ENCODE measurements at regions not wholly inside any gene's neighbourhood (a gene's known extent, or its start where the extent isn't known, plus 50 kb on each side); places are given as distances from the start of the nearest gene placed in this dataset.
"Not testable (repeated sequence)": the region's sequence is repeated elsewhere in the genome, so short reads cannot be mapped to it uniquely, and the experiment has no call there.

GRCh38 chr14:40983604-40984003 lies 623.1 kb upstream of the LRFN5 start:
- Histone ChIP-seq H3K9me3 (no peaks in the 10 kb centered on the region), H3K36me3 (no peaks in the 10 kb centered on the region), H3K27me3 (no peaks in the 10 kb centered on the region), H3K4me3 (no peak overlapping the region), H3K4me1 (peaks cover 0 to 11% (median 0%) of the 10 kb centered on the region in 4 donors), H3K27ac (no peak overlapping the region)
- TF ChIP-seq, protein P1, sequence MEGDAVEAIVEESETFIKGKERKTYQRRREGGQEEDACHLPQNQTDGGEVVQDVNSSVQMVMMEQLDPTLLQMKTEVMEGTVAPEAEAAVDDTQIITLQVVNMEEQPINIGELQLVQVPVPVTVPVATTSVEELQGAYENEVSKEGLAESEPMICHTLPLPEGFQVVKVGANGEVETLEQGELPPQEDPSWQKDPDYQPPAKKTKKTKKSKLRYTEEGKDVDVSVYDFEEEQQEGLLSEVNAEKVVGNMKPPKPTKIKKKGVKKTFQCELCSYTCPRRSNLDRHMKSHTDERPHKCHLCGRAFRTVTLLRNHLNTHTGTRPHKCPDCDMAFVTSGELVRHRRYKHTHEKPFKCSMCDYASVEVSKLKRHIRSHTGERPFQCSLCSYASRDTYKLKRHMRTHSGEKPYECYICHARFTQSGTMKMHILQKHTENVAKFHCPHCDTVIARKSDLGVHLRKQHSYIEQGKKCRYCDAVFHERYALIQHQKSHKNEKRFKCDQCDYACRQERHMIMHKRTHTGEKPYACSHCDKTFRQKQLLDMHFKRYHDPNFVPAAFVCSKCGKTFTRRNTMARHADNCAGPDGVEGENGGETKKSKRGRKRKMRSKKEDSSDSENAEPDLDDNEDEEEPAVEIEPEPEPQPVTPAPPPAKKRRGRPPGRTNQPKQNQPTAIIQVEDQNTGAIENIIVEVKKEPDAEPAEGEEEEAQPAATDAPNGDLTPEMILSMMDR (IDR thresholded peaks at IDR 0.05), result no peak
- TF ChIP-seq POLR2A (IDR thresholded peaks at IDR 0.05) (no peak), EP300 (IDR thresholded peaks at IDR 0.05) (no peak)
- no peak for DNase-seq (ENCODE audit: low spot score in 2 of 2)
- 18 to 25% methylated on average over 3 of the region's 3 CpGs for WGBS, 2 donors

DNA sequence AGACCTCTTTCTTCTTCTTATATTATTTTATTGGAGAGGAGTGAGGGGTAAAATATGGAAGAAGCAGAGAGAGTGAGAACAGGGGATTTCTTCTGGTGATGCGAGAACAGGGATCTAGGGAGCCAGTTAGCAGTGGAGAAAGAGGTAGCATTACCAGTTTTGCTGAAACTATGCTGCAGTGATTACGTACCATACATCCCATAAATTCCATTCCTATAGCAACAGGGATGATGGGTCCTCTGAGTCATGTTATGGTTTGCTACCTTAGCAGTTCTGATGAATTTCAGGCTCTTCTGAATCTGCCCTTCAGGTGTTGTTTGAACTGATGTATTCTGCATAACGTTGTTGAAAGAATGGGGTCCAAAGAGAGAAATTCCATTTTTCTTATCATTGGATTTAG lies 625.4 kb upstream of the LRFN5 start:
- Histone ChIP-seq H3K9me3 (no peaks in the 10 kb centered on the region), H3K27me3 (no peaks in the 10 kb centered on the region), H3K4me3 (no peak overlapping the region), H3K36me3 (no peaks in the 10 kb centered on the region), H3K27ac (no peak overlapping the region), H3K4me1 (peaks cover 0 to 11% (median 0%) of the 10 kb centered on the region in 4 donors)
- 70 to 90% methylated on average over 3 of the region's 3 CpGs for WGBS, 2 donors
- TF ChIP-seq EP300 (IDR thresholded peaks at IDR 0.05), result no peak
- DNase-seq (ENCODE audit: low spot score in 2 of 2), result no peak

- not testable (repeated sequence) for H3K27me3 ChIP-seq; H3K36me3 ChIP-seq; H3K4me1 ChIP-seq; H3K4me3 ChIP-seq; H3K27ac ChIP-seq; DNase-seq (ENCODE audit: low spot score in 2 of 2); H3K9me3 ChIP-seq
- 79 to 80% methylated on average over 2 of the region's 2 CpGs for WGBS, 2 donors
Observed at GRCh38 chr14:40960257-40960656, 646.4 kb upstream of the LRFN5 start.

DNA sequence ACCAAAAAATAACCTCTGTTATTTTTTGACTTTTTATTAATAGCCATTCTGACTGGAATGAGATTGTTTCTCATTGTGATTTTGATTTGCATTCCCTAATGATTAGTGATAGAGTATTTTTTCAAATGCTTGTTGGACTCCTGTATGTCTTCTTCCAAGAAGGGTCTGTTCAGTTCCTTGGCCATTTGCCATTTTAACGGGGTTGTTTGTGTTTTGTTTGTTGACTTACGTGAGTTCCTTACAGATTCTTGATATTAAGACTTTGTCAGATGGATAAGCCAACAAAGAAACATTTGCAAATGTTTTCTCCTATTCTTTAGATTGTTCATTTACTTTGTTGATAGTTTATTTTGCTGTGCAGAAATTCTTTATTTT lies 651.6 kb upstream of the LRFN5 start:
- Histone ChIP-seq H3K27ac (no peak overlapping the region), H3K27me3 (no peaks in the 10 kb centered on the region), H3K4me3 (no peak overlapping the region), H3K36me3 (no peaks in the 10 kb centered on the region), H3K9me3 (peaks cover 0 to 5% (median 0%) of the 10 kb centered on the region in 4 donors), H3K4me1 (no peaks in the 10 kb centered on the region)
- TF ChIP-seq, protein P1 (IDR thresholded peaks at IDR 0.05), result no peak
- TF ChIP-seq POLR2A (IDR thresholded peaks at IDR 0.05) (no peak), EP300 (IDR thresholded peaks at IDR 0.05) (no peak)
- 38 to 51% methylated on average over 2 of the region's 2 CpGs for whole genome bisulfite sequencing, 2 donors
- no peak for DNase-seq (ENCODE audit: low spot score in 2 of 2)

DNA sequence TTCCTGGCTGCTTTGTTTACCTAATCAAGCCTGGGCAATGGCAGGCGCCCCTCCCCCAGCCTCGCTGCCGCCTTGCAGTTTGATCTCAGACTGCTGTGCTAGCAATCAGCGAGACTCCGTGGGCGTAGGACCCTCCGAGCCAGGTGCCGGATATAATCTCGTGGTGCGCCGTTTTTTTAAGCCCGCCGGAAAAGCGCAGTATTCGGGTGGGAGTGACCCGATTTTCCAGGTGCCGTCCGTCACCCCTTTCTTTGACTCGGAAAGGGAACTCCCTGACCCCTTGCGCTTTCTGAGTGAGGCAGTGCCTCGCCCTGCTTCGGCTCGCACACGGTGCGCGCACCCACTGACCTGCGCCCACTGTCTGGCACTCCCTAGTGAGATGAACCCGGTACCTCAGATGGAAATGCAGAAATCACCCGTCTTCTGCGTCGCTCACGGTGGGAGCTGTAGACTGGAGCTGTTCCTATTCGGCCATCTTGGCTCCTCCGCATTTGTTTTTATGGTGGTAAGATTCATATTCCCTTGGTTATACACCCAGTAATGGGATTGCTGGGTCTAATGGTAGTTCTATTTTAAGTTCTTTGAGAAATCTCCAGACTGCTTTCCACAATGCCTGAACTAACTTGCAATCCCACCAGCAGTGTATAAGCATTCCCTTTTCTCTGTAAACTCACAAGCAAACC lies 652.1 kb upstream of the LRFN5 start:
- H3K27me3 ChIP-seq; H3K36me3 ChIP-seq; H3K27ac ChIP-seq; H3K4me3 ChIP-seq; H3K9me3 ChIP-seq; H3K4me1 ChIP-seq; DNase-seq (ENCODE audit: low spot score in 2 of 2): not testable (repeated sequence)
- WGBS, 2 donors, result 90 to 91% methylated on average over 28 to 33 of the region's 34 CpGs

GRCh38 chr14:40944521-40944920 lies 662.2 kb upstream of the LRFN5 start:
- Histone ChIP-seq H3K4me1 (no peaks in the 10 kb centered on the region), H3K9me3 (no peaks in the 10 kb centered on the region), H3K27me3 (no peaks in the 10 kb centered on the region), H3K27ac (no peak overlapping the region), H3K4me3 (no peak overlapping the region), H3K36me3 (no peaks in the 10 kb centered on the region)
- no peak for DNase-seq (ENCODE audit: low spot score in 2 of 2)
- 48 to 59% methylated on average over 3 of the region's 3 CpGs for WGBS, 2 donors
- TF ChIP-seq POLR2A (IDR thresholded peaks at IDR 0.05), result no peak
- no peak for TF ChIP-seq EP300 (IDR thresholded peaks at IDR 0.05)
- TF ChIP-seq, protein P1 (IDR thresholded peaks at IDR 0.05), result no peak

GRCh38 chr14:40936861-40937260 lies 669.8 kb upstream of the LRFN5 start:
- DNase-seq (ENCODE audit: low spot score in 2 of 2), result no peak
- TF ChIP-seq, protein P1 (IDR thresholded peaks at IDR 0.05), result no peak
- no peak for TF ChIP-seq POLR2A (IDR thresholded peaks at IDR 0.05)
- no peak for TF ChIP-seq EP300 (IDR thresholded peaks at IDR 0.05)
- no peaks in the 10 kb centered on the region for H3K9me3 ChIP-seq
- no peak overlapping the region for H3K4me3 ChIP-seq
- no peaks in the 10 kb centered on the region for H3K4me1 ChIP-seq
- no peaks in the 10 kb centered on the region for H3K27me3 ChIP-seq
- no peak overlapping the region for H3K27ac ChIP-seq
- H3K36me3 ChIP-seq, result no peaks in the 10 kb centered on the region
- WGBS, 2 donors, result 80 to 90% methylated on average over 1 of the region's 1 CpG
